ENCODE measurements at regions not wholly inside any gene's neighbourhood (a gene's known extent, or its start where the extent isn't known, plus 50 kb on each side); places are given as distances from the start of the nearest gene placed in this dataset.
"Not testable (repeated sequence)": the region's sequence is repeated elsewhere in the genome, so short reads cannot be mapped to it uniquely, and the experiment has no call there.

- TF ChIP-seq, protein P1, sequence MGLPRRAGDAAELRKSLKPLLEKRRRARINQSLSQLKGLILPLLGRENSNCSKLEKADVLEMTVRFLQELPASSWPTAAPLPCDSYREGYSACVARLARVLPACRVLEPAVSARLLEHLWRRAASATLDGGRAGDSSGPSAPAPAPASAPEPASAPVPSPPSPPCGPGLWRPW (IDR thresholded peaks at IDR 0.05): no peak
- no peak for TF ChIP-seq MAZ (IDR thresholded peaks at IDR 0.05; ENCODE audit: borderline replicate concordance, low read depth, low read length)
- FAIRE-seq: no peak
- Histone ChIP-seq H3K4me1 (no peaks in the 10 kb centered on the region), H3K4me2 (no peak overlapping the region), H3K27ac (no peak overlapping the region), H3K4me3 (no peak overlapping the region), H3K9me3 (no peaks in the 10 kb centered on the region)
- ChIA-PET CTCF (no interaction called here), POLR2A (no interaction called here)
- ATAC-seq: 0 out of 6 replicates have a peak, but pooled peaks of 1 of the 2 experiments have one; percentile 39
- DNase-seq (ENCODE audit: low read depth in 1 of 2, low spot score in 1 of 2): no peak
- 50% methylated on average over 12 of the region's 20 CpGs for WGBS (ENCODE audit: missing lambda C conversion rate)
Observed at GRCh38 chr3:11910971-11911531, 64.4 kb upstream of the TAMM41 start.

- DNase-seq (ENCODE audit: low read depth in 1 of 2, low spot score in 1 of 2); H3K9me3 ChIP-seq; H3K4me1 ChIP-seq; CTCF ChIA-PET; H3K27ac ChIP-seq; H3K4me2 ChIP-seq; H3K4me3 ChIP-seq; FAIRE-seq; POLR2A ChIA-PET; ATAC-seq: not testable (repeated sequence)
- 29% methylated on average over 7 of the region's 10 CpGs for WGBS (ENCODE audit: missing lambda C conversion rate)
Observed at GRCh38 chr3:11911887-11912286, 65.2 kb upstream of the TAMM41 start.

DNA sequence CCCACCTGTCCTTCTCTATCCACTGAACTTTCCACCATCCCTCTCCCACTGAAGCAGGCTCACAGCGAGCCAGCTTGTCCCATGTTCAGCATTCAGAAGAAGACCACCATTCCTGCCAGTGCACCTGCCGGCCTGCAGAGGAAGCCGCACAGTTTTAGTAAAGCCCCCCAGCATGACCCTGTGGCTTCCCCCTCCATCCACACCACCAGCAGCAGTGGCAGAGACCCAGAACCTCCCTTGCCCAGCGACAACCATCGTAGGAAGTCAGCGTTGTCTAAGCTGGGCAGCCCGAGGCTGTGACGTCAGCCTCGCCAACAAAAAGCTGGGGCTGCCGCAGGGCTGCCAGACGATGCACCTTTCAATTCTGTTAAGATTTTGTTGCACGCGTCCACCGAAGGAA lies 66.6 kb upstream of the TAMM41 start:
- WGBS (ENCODE audit: missing lambda C conversion rate): 61% methylated on average over 10 of the region's 14 CpGs
- ChIA-PET CTCF (no interaction called here), POLR2A (no interaction called here)
- Histone ChIP-seq H3K9me3 (no peaks in the 10 kb centered on the region), H3K4me3 (no peak overlapping the region), H3K4me1 (no peaks in the 10 kb centered on the region), H3K4me2 (no peak overlapping the region), H3K27ac (no peak overlapping the region)
- DNase-seq (ENCODE audit: low read depth in 1 of 2, low spot score in 1 of 2) (no peak), ATAC-seq (no peak), FAIRE-seq (no peak)
- no peak for TF ChIP-seq POLR2AphosphoS2 (conservative IDR thresholded peaks at IDR 0.05; ENCODE audit: low read length)
- TF ChIP-seq HOXB5 (CRISPR knock-in tag; IDR thresholded peaks at IDR 0.05): no peak
- no peak for TF ChIP-seq BHLHE40 (IDR thresholded peaks at IDR 0.05; ENCODE audit: low read depth, low read length)
- no peak for TF ChIP-seq GATA3 (IDR thresholded peaks at IDR 0.05; ENCODE audit: borderline replicate concordance)

DNA sequence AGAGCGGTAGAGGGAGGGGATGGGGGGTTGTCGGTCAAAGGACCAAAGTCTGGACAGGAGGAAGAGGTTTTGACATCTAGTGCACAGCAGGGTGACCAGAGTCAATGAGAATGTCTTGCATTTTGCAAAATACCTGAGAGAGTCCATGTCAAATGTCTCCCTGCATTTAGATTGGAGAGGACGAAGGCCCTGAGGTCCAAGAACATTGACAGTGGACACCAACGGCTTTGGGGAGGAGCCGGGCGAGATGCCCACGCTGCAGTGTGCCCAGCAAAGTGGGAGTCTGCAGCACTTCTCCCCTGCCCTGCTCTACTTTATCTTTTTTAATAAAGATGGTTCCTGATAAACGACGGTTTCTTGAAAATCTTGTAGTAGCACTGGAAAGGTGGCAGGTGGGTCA lies 67.4 kb upstream of the TAMM41 start:
- CTCF ChIA-PET: no interaction called here
- TF ChIP-seq NPAS2 (CRISPR knock-in tag; IDR thresholded peaks at IDR 0.05; ENCODE audit: borderline replicate concordance) (no peak), POLR2AphosphoS2 (conservative IDR thresholded peaks at IDR 0.05; ENCODE audit: low read length) (no peak), TP53 (CRISPR knock-in tag; IDR thresholded peaks at IDR 0.05) (no peak), KDM5A (IDR thresholded peaks at IDR 0.05) (no peak), RARB (CRISPR knock-in tag; IDR thresholded peaks at IDR 0.05) (no peak), HOXB13 (CRISPR knock-in tag; IDR thresholded peaks at IDR 0.05; ENCODE audit: low read depth) (no peak), NFE2L2 (conservative IDR thresholded peaks at IDR 0.05; ENCODE audit: low read length) (no peak), CHD4 (IDR thresholded peaks at IDR 0.05; ENCODE audit: borderline replicate concordance) (no peak), EHMT2 (IDR thresholded peaks at IDR 0.05; ENCODE audit: low read depth) (no peak), RAD21 (conservative IDR thresholded peaks at IDR 0.05 in 1 of 2, IDR thresholded peaks at IDR 0.05 in 1 of 2) (no peak), ZFP36 (IDR thresholded peaks at IDR 0.05; ENCODE audit: borderline replicate concordance, partially characterized antibody) (no peak), RCOR1 (IDR thresholded peaks at IDR 0.05; ENCODE audit: low read depth, low read length) (no peak), CBX2 (IDR thresholded peaks at IDR 0.05; ENCODE audit: borderline replicate concordance, low read depth) (no peak), POLR2A (IDR thresholded peaks at IDR 0.05; ENCODE audit: low read length) (no peak), EP300 (IDR thresholded peaks at IDR 0.05) (no peak), BCL3 (IDR thresholded peaks at IDR 0.05) (no peak)
- TF ChIP-seq, protein P2, sequence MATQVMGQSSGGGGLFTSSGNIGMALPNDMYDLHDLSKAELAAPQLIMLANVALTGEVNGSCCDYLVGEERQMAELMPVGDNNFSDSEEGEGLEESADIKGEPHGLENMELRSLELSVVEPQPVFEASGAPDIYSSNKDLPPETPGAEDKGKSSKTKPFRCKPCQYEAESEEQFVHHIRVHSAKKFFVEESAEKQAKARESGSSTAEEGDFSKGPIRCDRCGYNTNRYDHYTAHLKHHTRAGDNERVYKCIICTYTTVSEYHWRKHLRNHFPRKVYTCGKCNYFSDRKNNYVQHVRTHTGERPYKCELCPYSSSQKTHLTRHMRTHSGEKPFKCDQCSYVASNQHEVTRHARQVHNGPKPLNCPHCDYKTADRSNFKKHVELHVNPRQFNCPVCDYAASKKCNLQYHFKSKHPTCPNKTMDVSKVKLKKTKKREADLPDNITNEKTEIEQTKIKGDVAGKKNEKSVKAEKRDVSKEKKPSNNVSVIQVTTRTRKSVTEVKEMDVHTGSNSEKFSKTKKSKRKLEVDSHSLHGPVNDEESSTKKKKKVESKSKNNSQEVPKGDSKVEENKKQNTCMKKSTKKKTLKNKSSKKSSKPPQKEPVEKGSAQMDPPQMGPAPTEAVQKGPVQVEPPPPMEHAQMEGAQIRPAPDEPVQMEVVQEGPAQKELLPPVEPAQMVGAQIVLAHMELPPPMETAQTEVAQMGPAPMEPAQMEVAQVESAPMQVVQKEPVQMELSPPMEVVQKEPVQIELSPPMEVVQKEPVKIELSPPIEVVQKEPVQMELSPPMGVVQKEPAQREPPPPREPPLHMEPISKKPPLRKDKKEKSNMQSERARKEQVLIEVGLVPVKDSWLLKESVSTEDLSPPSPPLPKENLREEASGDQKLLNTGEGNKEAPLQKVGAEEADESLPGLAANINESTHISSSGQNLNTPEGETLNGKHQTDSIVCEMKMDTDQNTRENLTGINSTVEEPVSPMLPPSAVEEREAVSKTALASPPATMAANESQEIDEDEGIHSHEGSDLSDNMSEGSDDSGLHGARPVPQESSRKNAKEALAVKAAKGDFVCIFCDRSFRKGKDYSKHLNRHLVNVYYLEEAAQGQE (IDR thresholded peaks at IDR 0.05): no peak
- TF ChIP-seq, protein P3, sequence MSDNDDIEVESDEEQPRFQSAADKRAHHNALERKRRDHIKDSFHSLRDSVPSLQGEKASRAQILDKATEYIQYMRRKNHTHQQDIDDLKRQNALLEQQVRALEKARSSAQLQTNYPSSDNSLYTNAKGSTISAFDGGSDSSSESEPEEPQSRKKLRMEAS (IDR thresholded peaks at IDR 0.05): no peak
- TF ChIP-seq, protein P4, sequence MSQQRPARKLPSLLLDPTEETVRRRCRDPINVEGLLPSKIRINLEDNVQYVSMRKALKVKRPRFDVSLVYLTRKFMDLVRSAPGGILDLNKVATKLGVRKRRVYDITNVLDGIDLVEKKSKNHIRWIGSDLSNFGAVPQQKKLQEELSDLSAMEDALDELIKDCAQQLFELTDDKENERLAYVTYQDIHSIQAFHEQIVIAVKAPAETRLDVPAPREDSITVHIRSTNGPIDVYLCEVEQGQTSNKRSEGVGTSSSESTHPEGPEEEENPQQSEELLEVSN (IDR thresholded peaks at IDR 0.05; ENCODE audit: borderline replicate concordance, low read depth): no peak
- TF ChIP-seq, protein P5, sequence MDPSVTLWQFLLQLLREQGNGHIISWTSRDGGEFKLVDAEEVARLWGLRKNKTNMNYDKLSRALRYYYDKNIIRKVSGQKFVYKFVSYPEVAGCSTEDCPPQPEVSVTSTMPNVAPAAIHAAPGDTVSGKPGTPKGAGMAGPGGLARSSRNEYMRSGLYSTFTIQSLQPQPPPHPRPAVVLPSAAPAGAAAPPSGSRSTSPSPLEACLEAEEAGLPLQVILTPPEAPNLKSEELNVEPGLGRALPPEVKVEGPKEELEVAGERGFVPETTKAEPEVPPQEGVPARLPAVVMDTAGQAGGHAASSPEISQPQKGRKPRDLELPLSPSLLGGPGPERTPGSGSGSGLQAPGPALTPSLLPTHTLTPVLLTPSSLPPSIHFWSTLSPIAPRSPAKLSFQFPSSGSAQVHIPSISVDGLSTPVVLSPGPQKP (IDR thresholded peaks at IDR 0.05; ENCODE audit: low read depth, low read length): no peak
- POLR2A ChIA-PET: no interaction called here
- DNase-seq (ENCODE audit: low read depth in 1 of 2, low spot score in 1 of 2) (no peak), FAIRE-seq (no peak), ATAC-seq (no peak)
- Histone ChIP-seq H3K27ac (no peak overlapping the region), H3K4me3 (no peak overlapping the region), H3K4me2 (no peak overlapping the region), H3K9me3 (no peaks in the 10 kb centered on the region), H3K4me1 (no peaks in the 10 kb centered on the region)
- 12% methylated on average over 9 of the region's 9 CpGs for WGBS (ENCODE audit: missing lambda C conversion rate)
